Cerebellar cortex (tissue), 1 donor: ENCODE measurements at regions not wholly inside any gene's neighbourhood (a gene's known extent, or its start where the extent isn't known, plus 50 kb on each side); places are given as distances from the start of the nearest gene placed in this dataset.

Experiments used
- DNase-seq: peaks from one replicate; pipeline ENCODE4 v3.0.0-alpha.2; 2015; ENCODE audit warnings: low spot score

DNA sequence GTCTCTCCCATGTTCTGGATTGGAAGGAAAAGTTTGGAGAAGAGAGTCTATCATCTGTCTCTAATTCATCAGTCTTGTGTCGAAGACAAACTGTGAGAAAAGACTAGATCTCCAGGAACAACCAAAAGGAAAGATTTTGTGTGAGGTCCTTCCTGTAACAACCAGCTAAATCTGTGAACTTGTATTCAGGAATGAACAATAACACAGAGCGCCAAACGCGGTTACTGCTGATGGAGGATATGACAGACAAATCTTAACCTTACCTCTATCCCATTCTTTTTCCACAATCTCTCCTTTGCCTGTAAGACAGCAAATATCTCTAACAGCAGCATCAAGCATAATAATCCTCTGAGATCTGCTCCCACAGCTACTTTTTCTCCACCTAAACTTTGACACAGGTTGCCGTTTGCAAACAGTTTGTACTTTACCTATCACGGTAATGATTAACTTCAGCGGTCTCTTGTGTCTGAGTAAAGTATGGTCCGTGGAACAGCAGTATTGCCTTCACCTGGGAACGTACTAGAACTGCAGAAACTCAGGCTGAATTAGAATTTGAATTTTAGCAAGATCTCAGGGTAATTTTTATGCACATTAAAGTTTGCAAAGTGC is 387.6 kb downstream of the ELAVL2 start:
- DNase-seq = no peak

DNA sequence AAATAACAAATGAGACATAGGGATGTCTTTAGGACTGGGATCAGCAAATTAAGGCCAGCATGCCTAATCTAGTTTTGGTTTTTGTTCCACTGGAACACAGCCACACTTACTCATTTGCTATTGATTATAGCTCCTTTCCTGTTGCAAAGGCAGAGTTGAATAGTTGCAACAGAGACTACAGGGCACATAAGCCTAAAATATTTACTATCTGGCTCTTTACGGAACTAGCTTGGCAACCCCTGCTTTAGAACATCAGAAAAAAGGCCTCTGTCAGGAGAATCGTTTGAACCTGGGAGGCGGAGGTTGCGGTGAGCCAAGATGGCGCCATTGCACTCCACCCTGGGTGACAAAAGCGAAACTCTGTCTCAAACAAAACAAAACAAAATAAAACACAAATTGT is 384.8 kb downstream of the ELAVL2 start:
- no peak for DNase-seq

DNA sequence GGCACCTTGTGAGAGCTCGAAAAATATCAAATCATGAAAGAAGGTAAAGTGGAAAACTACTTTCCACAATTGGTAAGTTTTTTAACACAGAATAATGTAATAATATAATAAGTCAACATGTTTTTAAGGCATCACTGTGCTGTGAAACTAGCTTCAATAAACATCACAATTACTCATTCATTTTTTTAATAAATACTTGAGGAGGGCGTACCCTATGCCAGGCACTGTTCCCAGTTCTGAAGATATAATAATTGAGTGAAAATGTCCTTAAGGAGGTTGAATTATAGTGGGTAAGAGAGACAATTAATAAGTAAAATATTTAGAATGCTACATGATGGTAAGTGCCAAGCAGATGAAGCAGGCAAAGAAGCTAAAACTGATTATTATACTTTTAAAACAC is 381.4 kb downstream of the ELAVL2 start:
- DNase-seq = no peak

DNA sequence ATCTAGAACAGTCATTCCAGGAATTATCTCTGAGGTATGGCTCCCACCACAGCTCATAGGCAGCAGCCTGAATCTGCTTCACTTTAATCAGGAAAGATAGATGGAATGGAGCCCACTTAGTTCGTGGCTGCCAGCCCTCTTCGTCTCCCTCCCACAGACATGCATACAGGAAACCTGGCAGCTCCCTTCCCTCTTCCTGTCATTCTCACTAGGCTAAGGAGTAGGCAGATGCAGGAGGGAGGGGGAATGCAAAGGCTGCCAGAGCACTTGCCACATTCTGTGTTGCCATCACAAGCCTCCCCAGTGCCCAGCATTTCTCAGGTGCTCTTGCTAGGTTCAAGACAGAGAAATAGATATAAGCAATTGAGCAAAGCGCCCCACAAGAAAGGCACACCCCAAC is 378.9 kb downstream of the ELAVL2 start:
- peak; percentile 84 for DNase-seq

DNA sequence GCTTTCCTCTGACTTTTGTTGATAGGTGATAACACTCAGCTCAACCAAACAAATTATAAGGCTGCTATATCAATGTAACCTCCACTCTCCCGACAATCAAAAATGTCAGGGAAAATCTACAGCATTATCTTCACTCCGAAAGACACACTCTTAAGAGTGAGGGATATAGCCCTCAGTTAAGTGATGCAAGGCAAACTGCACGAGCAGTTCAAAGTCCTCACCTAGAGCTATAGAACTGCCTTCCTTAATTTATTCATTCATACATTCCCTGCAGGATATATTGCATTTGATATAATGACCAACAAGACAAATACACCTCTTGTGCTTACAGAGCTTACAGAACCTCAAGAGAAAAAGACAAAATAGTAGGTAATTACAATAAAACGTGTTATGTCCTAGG is 378.1 kb downstream of the ELAVL2 start:
- no peak for DNase-seq

DNA sequence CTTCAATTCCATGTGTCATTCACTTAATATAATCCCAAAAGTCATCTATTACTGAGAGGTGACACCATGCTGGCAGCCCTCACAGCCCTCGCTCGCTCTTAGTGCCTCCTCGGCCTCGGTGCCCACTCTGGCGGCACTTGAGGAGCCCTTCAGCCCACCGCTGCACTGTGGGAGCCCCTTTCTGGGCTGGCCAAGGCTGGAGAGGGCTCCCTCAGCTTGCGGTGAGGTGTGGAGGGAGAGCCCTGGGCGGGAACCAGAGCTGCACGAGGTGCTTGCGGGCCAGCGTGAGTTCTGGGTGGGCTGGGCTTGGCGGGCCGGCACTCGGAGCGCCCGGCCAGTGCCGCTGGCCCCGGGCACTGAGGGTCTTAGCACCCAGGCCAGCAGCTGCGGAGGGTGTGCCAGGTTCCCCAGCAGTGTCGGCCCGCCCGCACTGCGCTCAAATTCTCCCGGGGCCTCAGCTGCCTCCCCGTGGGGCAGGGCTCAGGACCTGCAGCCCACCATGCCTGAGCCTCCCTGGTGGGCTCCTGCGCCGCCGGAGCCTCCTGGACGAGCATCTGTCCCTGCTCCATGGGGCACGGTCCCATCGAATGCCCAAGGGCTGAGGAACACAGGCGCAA is 374.1 kb downstream of the ELAVL2 start:
- DNase-seq = no peak

DNA sequence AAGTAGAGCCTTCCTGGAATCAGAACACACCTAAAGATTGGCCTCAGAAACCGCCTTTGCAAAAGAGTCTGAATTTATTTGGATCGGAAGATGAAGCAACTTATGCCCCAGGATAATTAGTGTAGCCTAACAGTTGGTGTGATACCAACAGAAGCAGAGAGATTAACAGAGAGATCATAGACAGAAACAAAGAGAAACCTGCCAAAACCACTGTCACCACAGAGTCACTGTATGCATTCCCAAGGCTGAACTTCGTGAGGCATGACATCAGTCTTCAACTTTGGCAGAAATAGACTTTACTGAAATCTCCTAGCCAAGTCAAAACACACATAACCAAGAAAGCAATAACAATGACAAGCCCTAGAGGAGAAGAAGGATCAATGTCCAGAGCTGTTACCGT is 361.8 kb downstream of the ELAVL2 start:
- no peak for DNase-seq

DNA sequence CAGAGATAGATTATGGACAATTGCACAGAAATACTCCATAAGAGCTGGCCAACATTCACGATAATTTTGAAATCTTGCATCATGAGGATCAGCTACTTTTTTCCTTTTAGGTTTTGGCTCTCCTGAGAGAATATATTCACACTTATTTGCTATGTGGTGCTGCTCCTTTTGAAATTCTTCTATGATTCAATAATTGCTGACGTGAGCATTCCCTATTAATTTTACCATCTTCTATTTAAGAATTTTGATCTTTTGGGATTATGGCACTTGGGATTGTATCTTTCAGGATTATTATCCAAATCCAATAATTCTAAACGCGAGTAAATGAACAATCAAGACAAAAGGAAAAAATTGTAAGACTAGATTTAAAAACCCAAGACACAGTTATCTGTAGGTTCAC is 358.8 kb downstream of the ELAVL2 start:
- no peak for DNase-seq

DNA sequence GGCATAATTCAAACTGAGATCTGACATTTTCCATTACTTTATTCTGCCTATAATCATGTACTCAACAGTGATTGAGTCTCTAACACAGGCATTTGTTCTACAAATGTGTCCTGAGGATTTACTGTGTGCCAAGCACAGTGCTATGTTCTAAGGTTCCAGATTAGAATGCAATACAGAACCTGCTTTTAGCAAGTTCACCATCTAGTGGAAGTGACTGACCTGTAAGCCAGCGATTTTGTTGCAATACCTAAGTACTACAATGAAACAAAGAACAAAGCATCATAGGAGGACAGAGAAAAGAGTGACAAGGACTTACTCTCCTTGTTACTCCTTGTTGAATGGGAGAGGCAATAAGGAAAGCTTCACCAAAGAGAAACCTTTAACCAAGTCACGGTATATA is 348.1 kb downstream of the ELAVL2 start:
- DNase-seq = no peak

DNA sequence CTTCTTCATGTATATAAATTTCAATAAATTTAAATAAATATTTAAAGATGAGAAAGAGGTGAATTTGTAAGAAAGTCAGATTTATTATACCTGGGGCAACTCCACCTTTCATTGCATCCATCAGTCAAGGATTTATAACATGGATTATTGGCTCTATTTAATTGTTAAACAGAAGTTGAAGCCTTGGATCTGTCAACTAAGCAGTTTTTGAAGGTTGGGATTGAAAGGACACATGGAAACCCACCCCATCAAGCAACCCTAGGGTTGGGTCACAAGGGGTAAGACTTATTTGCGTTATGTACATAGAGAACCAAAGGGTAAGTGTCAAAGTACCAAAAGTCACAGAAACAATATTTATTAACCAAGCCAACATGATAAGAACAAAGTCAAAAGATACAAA is 342.5 kb downstream of the ELAVL2 start:
- no peak for DNase-seq

DNA sequence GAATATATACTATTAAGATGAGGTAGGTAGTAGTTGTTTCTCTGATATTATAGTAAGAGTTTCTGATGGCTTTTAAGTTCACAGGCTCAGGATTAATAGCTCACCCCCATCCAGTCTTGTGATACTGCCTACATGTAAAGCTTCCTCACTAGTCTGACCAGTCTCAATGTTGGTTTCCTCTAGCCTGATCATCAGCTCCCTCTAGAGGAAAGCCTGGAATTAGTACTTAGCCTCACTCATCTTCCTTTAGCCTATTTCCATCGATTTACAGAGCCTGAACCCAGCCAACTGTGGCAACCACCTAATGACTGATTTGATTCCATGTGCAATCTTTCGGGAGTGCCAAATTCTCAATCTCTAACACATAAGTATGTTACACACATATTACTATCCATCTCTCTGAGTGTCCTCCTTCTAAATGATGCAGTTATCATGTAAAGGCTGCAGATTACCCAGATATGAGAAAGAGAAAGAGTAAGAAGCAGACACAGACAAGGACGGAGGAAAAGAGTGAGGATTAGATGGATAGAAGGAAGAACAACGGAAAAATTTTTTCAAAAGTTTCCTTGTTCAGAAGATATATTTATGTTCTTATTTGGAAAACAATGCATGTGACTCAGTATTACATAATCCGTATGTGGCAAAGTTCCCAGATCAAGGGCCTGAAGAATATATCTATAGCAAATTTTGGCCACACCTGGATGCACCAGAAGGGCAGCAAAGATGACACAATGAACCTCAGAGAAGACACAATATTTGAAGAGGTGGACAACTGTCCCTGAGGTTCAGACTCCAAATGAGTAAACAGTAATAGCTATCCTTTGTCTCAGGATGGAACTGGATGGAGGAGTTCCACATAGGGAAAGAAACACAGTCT is 333.7 kb downstream of the ELAVL2 start:
- peak; percentile 72 for DNase-seq

DNA sequence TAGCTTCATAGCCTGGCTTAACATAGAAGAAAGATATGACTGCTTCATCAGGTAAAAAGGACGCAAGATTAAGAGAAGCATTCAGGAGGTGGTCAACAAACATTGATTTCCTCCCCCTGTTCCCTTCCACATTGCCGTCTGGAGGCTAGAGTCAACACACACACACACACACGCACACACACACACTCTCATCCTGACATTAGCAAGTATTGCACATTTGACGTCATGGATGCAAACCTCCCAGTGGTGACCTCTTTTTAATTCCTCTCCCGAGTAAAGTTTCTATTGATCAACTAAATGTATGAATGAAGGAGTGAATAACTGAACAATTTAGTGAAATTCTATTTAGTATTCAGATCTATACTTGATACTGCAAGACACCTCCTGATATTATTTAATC is 332.8 kb downstream of the ELAVL2 start:
- no peak for DNase-seq

DNA sequence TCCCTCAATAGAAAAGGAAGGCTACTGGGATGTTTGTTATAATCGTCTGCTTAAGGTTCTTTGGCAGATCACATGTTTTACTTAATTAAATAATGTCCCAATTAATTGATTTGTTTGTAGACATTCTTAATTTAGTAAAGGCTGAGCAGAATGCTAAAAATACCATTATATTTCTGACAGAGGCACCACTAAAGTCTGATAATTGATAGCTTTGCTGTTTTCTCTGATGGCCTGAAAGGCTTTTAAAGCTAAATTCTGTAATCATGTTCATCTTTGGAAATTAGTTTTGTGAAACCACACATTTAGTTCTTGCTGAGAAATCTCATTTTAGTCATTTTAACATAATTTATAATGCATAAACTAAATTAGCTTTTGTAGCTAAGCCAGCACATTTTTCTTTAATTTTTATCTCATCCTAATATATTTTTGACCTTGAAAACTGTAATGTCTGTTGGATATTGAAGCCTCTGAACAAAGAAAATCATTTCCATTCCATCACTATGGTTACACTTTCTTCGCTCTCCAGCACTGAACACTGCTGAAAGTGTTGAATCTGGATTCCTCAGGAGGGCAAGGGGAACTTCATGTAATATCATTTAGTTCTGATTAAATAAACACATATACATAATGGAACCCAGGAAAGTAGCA is 329.4 kb downstream of the ELAVL2 start:
- no peak for DNase-seq

DNA sequence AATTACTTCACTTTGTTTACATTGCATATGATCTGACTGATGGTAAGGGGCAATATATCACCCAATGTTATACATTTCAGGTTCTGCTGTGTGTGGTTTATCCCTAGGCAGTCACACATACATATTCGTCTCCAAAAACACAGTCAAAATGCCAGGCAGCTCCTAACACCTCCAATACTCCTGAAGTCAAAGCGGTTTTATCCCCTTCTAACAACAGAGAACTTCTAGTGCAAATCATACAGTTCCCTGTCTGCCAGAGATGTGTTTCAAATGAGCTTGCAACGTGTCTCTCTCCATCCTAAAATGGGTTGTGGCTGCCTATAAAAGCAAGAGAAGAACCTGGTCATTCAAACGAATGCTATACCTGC is 328.9 kb downstream of the ELAVL2 start:
- DNase-seq = no peak

DNA sequence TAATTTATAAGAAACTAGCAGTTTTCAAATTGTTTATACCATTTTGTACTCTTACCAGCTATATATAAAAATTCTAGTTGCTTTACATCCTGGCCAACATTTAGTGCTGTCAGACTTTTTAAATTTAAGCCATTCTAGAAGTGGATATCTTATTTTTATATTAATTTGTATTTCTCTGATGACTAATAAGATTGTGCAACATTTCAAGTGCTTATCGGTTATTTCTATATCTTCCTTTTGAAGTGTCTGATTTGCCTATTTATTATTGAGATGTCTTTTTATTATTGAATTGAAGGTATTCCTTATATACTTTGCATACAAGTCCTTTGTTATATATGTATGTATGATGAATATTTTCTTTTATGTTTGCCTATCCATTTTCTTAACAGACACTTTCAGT is 324.0 kb downstream of the ELAVL2 start:
- DNase-seq = no peak

DNA sequence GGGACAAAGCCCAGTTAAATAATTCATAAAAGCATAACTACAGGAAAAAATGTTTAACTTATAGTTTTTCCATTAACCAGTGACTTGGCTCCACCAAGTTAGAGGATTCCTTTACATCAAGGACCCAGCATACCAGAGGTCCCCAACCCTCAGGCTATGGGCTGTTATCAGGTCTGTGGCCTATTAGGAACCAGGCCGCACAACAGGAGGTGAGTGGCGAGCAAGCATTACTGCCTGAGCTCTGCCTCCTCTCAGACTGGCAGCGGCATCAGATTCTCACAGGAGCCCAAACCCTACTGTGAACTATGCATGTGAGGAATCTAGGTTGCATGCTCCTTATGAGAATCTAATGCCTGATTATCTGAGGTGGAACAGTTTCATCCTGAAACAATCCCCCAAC is 303.1 kb downstream of the ELAVL2 start:
- no peak for DNase-seq

DNA sequence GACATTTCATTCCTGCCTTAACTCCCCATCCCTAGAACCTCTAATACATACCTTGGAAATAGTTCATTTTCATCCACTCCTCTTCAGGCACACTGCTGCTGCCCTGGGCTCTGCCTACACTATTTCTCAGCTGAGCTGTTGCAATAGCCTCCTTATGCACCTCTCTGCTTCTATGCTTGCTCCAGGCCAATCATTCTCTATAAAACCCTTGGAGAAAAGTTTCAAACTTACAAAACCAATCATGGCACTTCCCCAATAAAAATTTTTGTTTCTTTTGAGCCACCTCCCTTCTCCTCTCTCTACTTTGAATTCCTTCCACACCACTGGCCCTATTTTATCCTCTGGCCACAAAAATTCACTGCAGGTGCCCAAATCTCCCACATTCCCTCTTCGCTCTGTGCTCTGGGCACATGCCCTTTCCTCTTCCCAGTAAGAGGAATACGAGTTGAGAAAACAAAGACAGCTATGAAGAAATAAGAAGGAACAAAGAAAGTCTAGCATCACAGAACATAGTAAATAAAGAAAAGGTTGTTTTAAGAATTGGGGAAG is 301.4 kb downstream of the ELAVL2 start:
- DNase-seq = no peak

DNA sequence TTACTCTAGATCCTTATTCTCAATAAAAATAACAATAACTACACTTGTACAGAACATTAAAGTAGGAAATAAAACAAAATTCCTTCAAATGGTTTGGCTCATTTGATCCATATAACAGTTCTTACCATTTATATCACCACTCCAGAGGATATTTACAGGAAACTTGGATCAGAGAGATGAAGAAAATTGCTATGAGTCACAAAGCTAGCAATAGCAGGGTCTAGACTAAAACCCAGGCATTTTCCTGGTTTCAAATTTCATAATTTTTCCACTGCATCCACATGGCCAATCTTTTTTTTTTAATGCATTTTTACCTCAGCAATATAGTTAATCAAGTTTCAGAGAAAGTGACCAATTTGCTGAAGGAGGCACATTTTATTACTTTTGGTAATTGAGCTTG is 299.2 kb downstream of the ELAVL2 start:
- no peak for DNase-seq

DNA sequence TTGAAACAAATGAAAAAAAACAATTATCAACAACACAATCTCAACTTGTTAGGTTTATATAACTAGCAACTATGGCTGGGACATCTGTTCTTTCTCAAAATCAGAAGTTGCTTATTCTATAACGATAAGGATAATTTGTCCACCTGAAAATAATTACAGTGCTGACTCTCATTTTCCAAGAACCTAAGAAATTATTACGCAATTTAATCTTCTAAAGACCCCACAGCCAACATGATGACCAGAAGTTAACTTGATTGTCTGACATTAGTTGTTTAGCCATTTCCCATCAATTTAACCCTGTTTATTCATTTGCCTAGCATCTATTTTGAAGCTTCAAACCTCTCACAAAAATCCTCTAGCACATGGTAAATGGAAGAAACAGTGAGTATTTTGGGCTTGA is 293.8 kb downstream of the ELAVL2 start:
- DNase-seq = no peak

DNA sequence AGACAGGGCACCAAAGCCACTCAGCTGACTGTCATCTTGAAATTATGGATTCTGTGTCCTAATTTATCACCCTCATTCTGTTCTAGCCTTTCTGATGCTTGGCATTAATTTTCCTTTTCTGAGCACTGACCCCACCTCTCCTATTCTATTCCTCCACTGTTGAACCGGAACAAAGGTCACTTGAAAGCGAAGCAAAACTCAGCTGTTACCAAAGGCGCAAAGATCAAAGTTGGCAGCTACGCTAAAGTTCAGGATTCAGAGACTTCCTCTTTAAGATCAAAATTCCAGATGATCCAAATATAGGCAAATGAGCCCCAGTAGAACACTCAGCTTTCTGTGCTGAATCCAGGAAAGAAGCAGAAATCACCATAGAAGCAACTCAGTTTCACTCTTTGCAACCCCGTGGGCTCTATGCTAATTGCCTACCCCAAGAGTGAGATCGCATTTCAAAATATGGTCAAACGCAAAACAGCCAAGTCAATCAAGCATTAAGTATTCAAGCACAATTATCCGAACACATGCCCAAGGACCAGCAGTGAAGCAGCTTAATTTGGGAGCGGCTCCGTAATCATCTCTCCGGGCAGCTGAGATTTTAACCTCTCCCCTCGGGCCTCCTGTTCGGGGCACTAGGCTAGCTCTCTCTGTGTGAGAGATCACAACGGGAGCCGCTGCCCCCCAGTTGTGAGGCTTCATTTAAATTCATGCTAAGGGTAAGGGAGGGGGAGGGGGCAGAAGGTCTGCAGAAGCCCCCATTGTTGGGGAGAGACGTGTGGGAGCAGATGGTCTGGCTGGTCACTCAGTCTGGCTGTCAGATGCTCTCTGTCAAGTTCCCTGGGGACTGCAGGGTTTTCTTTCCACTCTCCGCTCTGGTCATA is 288.6 kb downstream of the ELAVL2 start:
- peak; percentile 12 for DNase-seq

DNA sequence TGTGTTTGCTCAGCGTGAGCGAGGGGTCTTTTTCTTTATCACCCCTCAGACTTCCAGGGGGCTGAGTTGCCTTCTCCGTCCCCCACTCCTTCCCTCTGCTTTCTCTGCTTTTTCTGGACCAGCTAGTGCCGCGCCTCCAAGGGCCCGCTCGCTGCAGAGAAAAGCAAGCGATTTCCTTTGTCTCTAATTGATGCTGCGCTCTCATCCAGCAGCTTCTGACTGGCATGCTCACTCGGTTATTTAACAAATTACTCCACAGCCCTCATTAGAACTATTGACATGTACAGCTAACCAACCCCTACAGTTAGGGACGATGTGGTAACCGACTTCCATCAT is 288.0 kb downstream of the ELAVL2 start:
- peak; percentile 9 for DNase-seq
